Spleen (tissue), 11 donors: ENCODE measurements at regions not wholly inside any gene's neighbourhood (a gene's known extent, or its start where the extent isn't known, plus 50 kb on each side); places are given as distances from the start of the nearest gene placed in this dataset.

Experiments used
- DNase-seq: peaks from one replicate; pipeline ENCODE4 v3.0.0-alpha.2; 2020
- H3K27ac ChIP-seq, 8 donors: fragments of 200-600 bp; sonication (generic) in 7 of 8; 1 replicate in 4 of 8; 2 replicates in 4 of 8; pipeline versions ENCODE4 v1.5.0 to v1.8.0; 2016 to 2021; ENCODE audit warnings: inconsistent platforms in 4 of 8, mild to moderate bottlenecking in 4 of 8, moderate library complexity in 1 of 8
- H3K27me3 ChIP-seq, 7 donors: fragments of 200-600 bp; sonication (generic) in 6 of 7; replicated peaks in 1 of 7; 1 replicate in 4 of 7; 2 replicates in 3 of 7; pipeline versions ENCODE4 v1.5.0 to v1.8.0; 2016 to 2021; ENCODE audit warnings: inconsistent platforms in 3 of 7, mild to moderate bottlenecking in 1 of 7
- H3K36me3 ChIP-seq, 6 donors: fragments of 200-600 bp; sonication (generic) in 5 of 6; 1 replicate in 4 of 6; 2 replicates in 2 of 6; pipeline versions ENCODE4 v1.5.0 to v1.8.0; 2016 to 2021; ENCODE audit warnings: inconsistent platforms in 2 of 6
- H3K4me1 ChIP-seq, 6 donors: fragments of 200-600 bp; sonication (generic) in 5 of 6; 1 replicate in 3 of 6; 2 replicates in 3 of 6; pipeline versions ENCODE4 v1.5.0 to v1.8.0; 2016 to 2021; ENCODE audit warnings: inconsistent platforms in 3 of 6
- H3K4me3 ChIP-seq, 8 donors: fragments of 200-600 bp; sonication (generic) in 7 of 8; 1 replicate in 4 of 8; 2 replicates in 4 of 8; pipeline versions ENCODE4 v1.5.0 to v1.8.0; 2016 to 2021; ENCODE audit warnings: inconsistent platforms in 4 of 8, mild to moderate bottlenecking in 4 of 8, moderate library complexity in 2 of 8
- H3K9me3 ChIP-seq, 8 donors: fragments of 200-600 bp; sonication (generic) in 7 of 8; 1 replicate in 4 of 8; 2 replicates in 4 of 8; pipeline versions ENCODE4 v1.5.0 to v1.8.0; 2016 to 2021; ENCODE audit warnings: inconsistent platforms in 4 of 8
- CTCF ChIP-seq, 11 experiments: fragments of 200-600 bp in 7 of 11; fragments of 450-650 bp in 4 of 11; sonication (generic) in 4 of 11; IDR thresholded peaks in 8 of 11; conservative IDR thresholded peaks in 3 of 11; 1 replicate in 7 of 11; 2 replicates in 4 of 11; pipeline versions ENCODE4 v1.4.0 to v1.8.0; 2016 to 2021; ENCODE audit warnings: antibody characterized with exemption in 11 of 11, inconsistent platforms in 4 of 11, mild to moderate bottlenecking in 1 of 11
- POLR2A ChIP-seq, 3 donors: fragments of 450-650 bp; IDR thresholded peaks; one replicate each; pipeline ENCODE4 v1.5.1; 2017; ENCODE audit warnings: antibody characterized with exemption in 3 of 3, mild to moderate bottlenecking in 1 of 3
- POLR2AphosphoS5 ChIP-seq, 3 donors: sonication (generic); formaldehyde crosslinking; IDR thresholded peaks; one replicate each; pipeline ENCODE4 v1.5.1; 2017; ENCODE audit warnings: antibody characterized with exemption in 3 of 3
- WGBS, 5 donors: extraction: QIAGEN DNeasy Blood & Tissue Kit in 3 of 5; methylation state at CpG; one replicate each; pipeline versions ENCODE4 v1.1.5 to v1.1.7; 2013 to 2018; 5-methylcytosine and 5-hydroxymethylcytosine counted together
- intact Hi-C: fragments of 100-400 bp; cut with DNase I; formaldehyde crosslinking; loops from one replicate; pipeline ENCODE4 v1.15.0; 2023; ENCODE audit warnings: low total_unique reads
- donor health status: healthy with polysubstance abuse.
- donor health status: DM: no; HTN: no; CAD: no; lungs with moderate emphysema.
- donor health status: DM: no; HTN: no; CAD: no.
- donor health status: Bipolar disorder and iron deficiency.
- donor health status: healthy.
- donor health status: DM: no; HTN: no; CAD: no.
- donor health status: DM: yes; HTN: yes; CAD: no.

DNA sequence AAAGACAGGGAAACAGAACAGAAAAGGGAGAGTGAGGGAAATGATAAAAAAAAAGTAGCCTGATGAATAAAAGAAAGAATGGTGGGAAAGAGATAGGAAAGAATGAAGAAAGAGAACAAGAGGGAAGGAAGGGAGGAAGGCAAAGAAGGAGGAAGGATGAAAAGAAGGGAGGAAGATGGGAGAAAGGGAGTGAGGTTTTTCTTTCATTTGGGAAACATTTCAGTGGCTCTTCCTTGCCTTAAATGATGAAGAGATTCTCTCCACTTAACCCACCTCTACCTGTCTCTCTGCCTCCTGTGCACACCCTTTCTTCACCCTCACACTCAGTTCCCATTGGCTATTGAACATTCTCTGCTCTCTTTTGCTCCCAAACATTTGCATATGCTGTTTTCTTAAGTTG, 222.1 kb upstream of the DEFB112 start:
- Histone ChIP-seq H3K9me3 (peaks cover 0 to 14% (median 0%) of the 10 kb centered on the region in 8 donors), H3K27me3 (no peaks in the 10 kb centered on the region)
- TF ChIP-seq POLR2A (IDR thresholded peaks at IDR 0.05) (no peak), CTCF (IDR thresholded peaks at IDR 0.05 in 8 of 11, conservative IDR thresholded peaks at IDR 0.05 in 3 of 11) (no peak), POLR2AphosphoS5 (IDR thresholded peaks at IDR 0.05) (no peak)

DNA sequence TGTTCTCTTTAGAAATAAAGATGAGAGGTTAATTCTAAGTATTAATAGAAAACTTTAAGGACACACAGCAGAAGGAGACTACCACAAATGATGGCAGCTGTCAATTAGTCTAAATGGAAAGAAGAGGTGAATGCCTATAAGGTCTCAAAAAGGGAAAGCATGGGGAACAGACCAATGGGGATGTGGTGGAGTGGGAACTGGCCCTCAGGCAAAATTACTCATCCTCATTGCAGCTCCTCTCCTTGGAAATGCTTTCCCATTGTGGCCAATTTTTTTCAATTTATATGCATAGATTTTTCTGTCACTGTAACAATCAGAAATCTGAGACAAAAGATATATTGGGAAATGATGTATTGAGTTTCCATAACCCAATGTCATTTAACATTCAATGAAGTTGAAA, 222.9 kb upstream of the DEFB112 start:
- Histone ChIP-seq H3K36me3 (no peaks in the 10 kb centered on the region), H3K27ac (no peak overlapping the region), H3K9me3 (peaks cover 0 to 14% (median 0%) of the 10 kb centered on the region in 8 donors), H3K27me3 (no peaks in the 10 kb centered on the region), H3K4me3 (no peak overlapping the region), H3K4me1 (no peaks in the 10 kb centered on the region)
- intact Hi-C loops, result no loop called here
- no peak for DNase-seq
- TF ChIP-seq CTCF (IDR thresholded peaks at IDR 0.05 in 8 of 11, conservative IDR thresholded peaks at IDR 0.05 in 3 of 11) (no peak), POLR2A (IDR thresholded peaks at IDR 0.05) (no peak), POLR2AphosphoS5 (IDR thresholded peaks at IDR 0.05) (no peak)

More for the DNA sequence above, 222.1 kb upstream of the DEFB112 start:
- DNase-seq, result no peak
- Histone ChIP-seq H3K36me3 (no peaks in the 10 kb centered on the region), H3K27ac (no peak overlapping the region), H3K4me1 (no peaks in the 10 kb centered on the region), H3K4me3 (no peak overlapping the region)
- intact Hi-C loops, result no loop called here

DNA sequence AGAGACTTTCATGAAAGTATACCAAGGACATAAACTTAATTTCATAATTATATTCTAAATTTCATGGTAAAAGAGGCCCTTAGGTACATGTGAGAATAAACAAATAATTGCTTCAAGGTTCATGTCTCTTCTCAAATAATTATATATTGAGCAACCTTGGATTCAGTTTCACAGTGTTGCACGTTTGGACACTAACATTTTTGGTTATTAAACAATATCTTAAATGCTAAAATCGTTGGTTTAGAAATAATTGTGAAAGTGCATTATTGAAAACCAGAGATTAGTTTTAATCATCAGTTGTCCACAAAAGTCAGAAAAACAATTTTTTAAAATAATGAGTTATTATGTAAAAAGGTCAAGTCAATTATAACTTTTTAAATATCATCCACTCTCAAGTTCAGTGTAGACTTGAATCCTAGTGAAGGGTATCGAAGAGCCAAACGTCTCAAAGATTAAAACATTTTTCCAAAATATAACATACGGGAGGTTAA, 227.1 kb upstream of the DEFB112 start:
- H3K4me1 ChIP-seq, result no peaks in the 10 kb centered on the region
- WGBS, 5 donors, result 60 to 76% (median 68%) methylated on average over 5 of the region's 5 CpGs
- no peaks in the 10 kb centered on the region for H3K36me3 ChIP-seq
- TF ChIP-seq POLR2AphosphoS5 (IDR thresholded peaks at IDR 0.05) (no peak), POLR2A (IDR thresholded peaks at IDR 0.05) (no peak), CTCF (IDR thresholded peaks at IDR 0.05 in 8 of 11, conservative IDR thresholded peaks at IDR 0.05 in 3 of 11) (no peak)
- no peaks in the 10 kb centered on the region for H3K27me3 ChIP-seq
- intact Hi-C loops, result no loop called here
- no peak overlapping the region for H3K27ac ChIP-seq
- no peak for DNase-seq
- peaks cover 0 to 14% (median 0%) of the 10 kb centered on the region in 8 donors for H3K9me3 ChIP-seq
- no peak overlapping the region for H3K4me3 ChIP-seq

DNA sequence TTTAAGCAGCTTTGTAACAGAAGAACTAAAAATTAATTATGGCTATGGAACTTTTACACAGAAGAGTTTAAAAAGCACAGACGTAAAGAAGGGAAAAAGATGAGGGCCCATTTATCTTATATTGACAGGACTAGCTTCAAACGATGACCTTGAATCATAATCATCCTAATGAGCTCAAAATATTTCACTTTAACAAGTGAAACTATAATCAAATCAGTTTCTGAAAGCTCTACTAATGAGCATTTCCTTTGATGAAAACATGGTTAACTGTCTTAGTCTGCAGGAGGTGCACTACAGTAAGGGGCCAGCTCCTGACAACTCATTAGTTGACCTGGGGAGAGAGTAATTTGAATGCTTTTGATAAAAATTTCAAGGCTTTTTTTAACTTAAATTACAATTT, 228.0 kb upstream of the DEFB112 start:
- Histone ChIP-seq H3K27me3 (no peaks in the 10 kb centered on the region), H3K4me1 (no peaks in the 10 kb centered on the region), H3K4me3 (no peak overlapping the region), H3K36me3 (no peaks in the 10 kb centered on the region), H3K9me3 (peaks cover 0 to 14% (median 0%) of the 10 kb centered on the region in 8 donors), H3K27ac (no peak overlapping the region)
- TF ChIP-seq POLR2A (IDR thresholded peaks at IDR 0.05) (no peak), CTCF (IDR thresholded peaks at IDR 0.05 in 8 of 11, conservative IDR thresholded peaks at IDR 0.05 in 3 of 11) (no peak), POLR2AphosphoS5 (IDR thresholded peaks at IDR 0.05) (no peak)
- intact Hi-C loops, result no loop called here
- DNase-seq, result no peak
- 48 to 56% (median 51%) methylated on average over 2 of the region's 2 CpGs for WGBS, 5 donors
